SK-N-SH (cell line): ENCODE measurements at regions not wholly inside any gene's neighbourhood (a gene's known extent, or its start where the extent isn't known, plus 50 kb on each side); places are given as distances from the start of the nearest gene placed in this dataset.
"Not testable (repeated sequence)": the region's sequence is repeated elsewhere in the genome, so short reads cannot be mapped to it uniquely, and the experiment has no call there.

ENCODE experiments used
- CTCF ChIA-PET: fragments of 300-600, 350-600 bp; formaldehyde crosslinking; extraction: SDS; loops from one replicate; lab custom pipeline; 2021; lab: Yijun Ruan, JAX
- POLR2A ChIA-PET: fragments of 350-600 bp; sonication (Branson Sonifier 250); formaldehyde crosslinking; extraction: SDS; loops from one replicate; lab custom pipeline; 2020; ENCODE audit warnings: antibody characterized with exemption, inconsistent platforms; lab: Yijun Ruan, JAX
- DNase-seq: peaks from one replicate; pipeline ENCODE4 v3.0.0; 2012
- H2AFZ ChIP-seq: fragments of 200-600 bp; sonication (generic); 2 replicates; pipeline ENCODE4 v1.8.1; 2016; ENCODE audit warnings: antibody characterized with exemption, mild to moderate bottlenecking, low read depth
- H3F3A ChIP-seq: fragments of 200-600 bp; sonication (generic); replicated peaks from 2 replicates; pipeline ENCODE3; 2016; ENCODE audit warnings: antibody characterized with exemption, mild to moderate bottlenecking; ENCODE audit not compliant: insufficient read depth
- H3K27ac ChIP-seq, 2 experiments: fragments of 200-500 bp in 1 of 2; fragments of 200-600 bp in 1 of 2; sonication (Bioruptor generic) in 1 of 2; sonication (generic), shearing (Covaris generic) in 1 of 2; 2 replicates each; pipeline versions ENCODE4 v1.5.1 to v1.6.1; 2014 to 2016; ENCODE audit warnings: low read depth in 2 of 2, inconsistent platforms in 1 of 2, low read length in 1 of 2, mild to moderate bottlenecking in 1 of 2, mixed read lengths in 1 of 2
- H3K27me3 ChIP-seq: fragments of 200-600 bp; sonication (generic), shearing (Covaris generic); 2 replicates; pipeline ENCODE4 v1.6.1; 2016; ENCODE audit warnings: mixed run types; ENCODE audit not compliant: insufficient read depth
- H3K36me3 ChIP-seq, 2 experiments: fragments of 200-500 bp in 1 of 2; fragments of 200-600 bp in 1 of 2; sonication (Bioruptor generic) in 1 of 2; sonication (generic) in 1 of 2; replicated peaks in 1 of 2; 2 replicates each; pipeline versions ENCODE3 to v1.5.1; 2014 to 2016; ENCODE audit warnings: low read length in 1 of 2, mild to moderate bottlenecking in 1 of 2; ENCODE audit not compliant: insufficient read depth in 2 of 2, control insufficient read depth in 1 of 2
- H3K4me1 ChIP-seq, 2 experiments: fragments of 200-500 bp in 1 of 2; fragments of 200-600 bp in 1 of 2; sonication (Bioruptor generic) in 1 of 2; sonication (generic), shearing (Covaris generic) in 1 of 2; 2 replicates each; pipeline versions ENCODE4 v1.5.1 to v1.6.1; 2014 to 2016; ENCODE audit warnings: low read depth in 1 of 2, low read length in 1 of 2, mixed run types in 1 of 2; ENCODE audit not compliant: insufficient read depth in 2 of 2, control insufficient read depth in 1 of 2
- H3K4me2 ChIP-seq: fragments of 200-600 bp; sonication (generic), shearing (Covaris generic); 2 replicates; pipeline ENCODE4 v1.6.1; 2017; ENCODE audit warnings: mixed run types
- H3K4me3 ChIP-seq, 2 experiments: fragments of 200-500 bp in 1 of 2; fragments of 200-600 bp in 1 of 2; sonication (Bioruptor generic) in 1 of 2; sonication (generic), shearing (Covaris generic) in 1 of 2; 2 replicates each; pipeline versions ENCODE4 v1.5.1 to v1.8.1; 2014 to 2016; ENCODE audit warnings: low read depth in 2 of 2, inconsistent platforms in 1 of 2, low read length in 1 of 2, mild to moderate bottlenecking in 1 of 2, mixed read lengths in 1 of 2, moderate library complexity in 1 of 2
- H3K79me2 ChIP-seq: fragments of 200-600 bp; sonication (generic); 2 replicates; pipeline ENCODE4 v1.8.1; 2017; ENCODE audit warnings: mild to moderate bottlenecking; ENCODE audit not compliant: insufficient read depth
- H3K9ac ChIP-seq: fragments of 200-600 bp; sonication (generic); 2 replicates; pipeline ENCODE4 v1.6.1; 2017; ENCODE audit warnings: mixed run types
- H3K9me2 ChIP-seq: fragments of 200-600 bp; sonication (generic); 2 replicates; pipeline ENCODE4 v1.6.1; 2017; ENCODE audit warnings: mixed run types
- H3K9me3 ChIP-seq: fragments of 200-600 bp; sonication (generic); 2 replicates; pipeline ENCODE4 v1.6.1; 2017; ENCODE audit warnings: mixed run types, mild to moderate bottlenecking, moderate library complexity
- H4K20me1 ChIP-seq: fragments of 200-600 bp; sonication (generic); 2 replicates; pipeline ENCODE4 v1.6.1; 2017; ENCODE audit warnings: mild to moderate bottlenecking, mixed run types; ENCODE audit not compliant: insufficient read depth
- CHD2 ChIP-seq: fragments of 150-350 bp; IDR thresholded peaks from 2 replicates; pipeline ENCODE4 v1.6.1; 2018; ENCODE audit warnings: low read length; ENCODE audit not compliant: partially characterized antibody
- CTCF ChIP-seq: fragments of 200-600 bp; sonication (generic); IDR thresholded peaks from 2 replicates; pipeline ENCODE4 v1.6.1; 2017; ENCODE audit warnings: antibody characterized with exemption, mild to moderate bottlenecking, moderate library complexity
- EP300 ChIP-seq, 2 experiments: IDR thresholded peaks; 2 replicates each; pipeline versions ENCODE4 v1.4.0 to v1.6.1; 2012; ENCODE audit warnings: borderline replicate concordance in 1 of 2, low read depth in 1 of 2, low read length in 1 of 2
- EZH2phosphoT487 ChIP-seq: fragments of 200-600 bp; sonication (generic); IDR thresholded peaks from 2 replicates; pipeline ENCODE4 v1.6.1; 2017; ENCODE audit warnings: low read depth, mixed run types, mild to moderate bottlenecking, antibody characterized with exemption, moderate library complexity, borderline replicate concordance
- GABPA ChIP-seq: IDR thresholded peaks from 2 replicates; pipeline ENCODE4 v1.4.0; 2012; ENCODE audit warnings: low read depth, mild to moderate bottlenecking
- GATA2 ChIP-seq: sonication (generic); formaldehyde crosslinking; IDR thresholded peaks from 2 replicates; pipeline ENCODE4 v1.5.0; 2020; ENCODE audit warnings: mild to moderate bottlenecking, missing genetic modification reagents
- MAX ChIP-seq: IDR thresholded peaks from 2 replicates; pipeline ENCODE4 v1.4.0; 2012; ENCODE audit warnings: low read depth
- MEF2A ChIP-seq: IDR thresholded peaks from 2 replicates; pipeline ENCODE4 v1.4.0; 2012; ENCODE audit warnings: low read depth, borderline replicate concordance
- MXI1 ChIP-seq: IDR thresholded peaks from 2 replicates; pipeline ENCODE4 v1.6.1; 2012; ENCODE audit warnings: mild to moderate bottlenecking, low read depth, low read length, improper control_type of control experiment
- NFIC ChIP-seq: IDR thresholded peaks from 2 replicates; pipeline ENCODE4 v1.4.0; 2012; ENCODE audit warnings: borderline replicate concordance
- RFX5 ChIP-seq: IDR thresholded peaks from 2 replicates; pipeline ENCODE4 v1.6.1; 2012; ENCODE audit warnings: mild to moderate bottlenecking, improper control_type of control experiment, low read length
- RXRA ChIP-seq: IDR thresholded peaks from 2 replicates; pipeline ENCODE4 v1.4.0; 2012; ENCODE audit warnings: low read depth, mild to moderate bottlenecking, borderline replicate concordance
- TAF1 ChIP-seq: IDR thresholded peaks from 2 replicates; pipeline ENCODE4 v1.6.1; 2012; ENCODE audit warnings: low read depth, mild to moderate bottlenecking, low read length, moderate library complexity, borderline replicate concordance
- TCF12 ChIP-seq: IDR thresholded peaks from 2 replicates; pipeline ENCODE4 v1.4.0; 2012
- USF1 ChIP-seq: IDR thresholded peaks from 2 replicates; pipeline ENCODE4 v1.4.0; 2012; ENCODE audit warnings: low read depth, borderline replicate concordance
- YY1 ChIP-seq: IDR thresholded peaks from 2 replicates; pipeline ENCODE4 v1.4.0; 2012; ENCODE audit warnings: low read depth, mild to moderate bottlenecking
- WGBS: methylation state at CpG from one replicate; pipeline ENCODE4 v1.1.6; 2017; ENCODE audit warnings: low lambda C conversion rate; 5-methylcytosine and 5-hydroxymethylcytosine counted together

- H3K27me3 ChIP-seq, H3K79me2 ChIP-seq, H3K9ac ChIP-seq, H3K9me2 ChIP-seq, H4K20me1 ChIP-seq, H3K9me3 ChIP-seq, H2AFZ ChIP-seq, CTCF ChIA-PET, DNase-seq, H3K36me3 ChIP-seq, H3K4me1 ChIP-seq, POLR2A ChIA-PET, H3F3A ChIP-seq, H3K4me3 ChIP-seq, H3K27ac ChIP-seq, H3K4me2 ChIP-seq: not testable (repeated sequence)
- 71% methylated on average over 7 of the region's 7 CpGs for WGBS
These were observed 731.3 kb upstream of the GRAMD2B start for GRCh38 chr5:125691738-125692530.

- WGBS = 19% methylated on average over 4 of the region's 4 CpGs
- POLR2A ChIA-PET = interaction anchor here (0.8 to 1.2 kb wide), 3 partner anchors 211 to 285 kb away, joined by 3 to 5 read pairs (median 4); no protein-coding TSS in a partner anchor
- Histone ChIP-seq H3K79me2 (no peaks in the 10 kb centered on the region), H3K27ac (peak overlapping the region; percentile 65 to 97), H3K4me2 (peak overlapping the region; percentile 0; the same call in 1 of the 2 replicates), H3K9ac (no peak overlapping the region), H3K9me2 (no peaks in the 10 kb centered on the region), H3K4me3 (no peak overlapping the region), H3K27me3 (no peaks in the 10 kb centered on the region), H3F3A (peaks cover 14% of the 10 kb centered on the region), H2AFZ (no peak overlapping the region), H3K36me3 (no peaks in the 10 kb centered on the region), H4K20me1 (0 out of 2 replicates have a peak, but pooled peaks cover 4% of the 10 kb centered on the region), H3K4me1 (peaks cover 0 to 10% of the 10 kb centered on the region in 2 experiments; a peak in 2 of 4 replicates), H3K9me3 (no peaks in the 10 kb centered on the region)
- TF ChIP-seq USF1 (no peak), TCF12 (peak; percentile 77), NFIC (peak; percentile 47; the same call in 1 of the 2 replicates), MEF2A (peak; percentile 36; the same call in 1 of the 2 replicates), EP300 (IDR thresholded peaks at IDR 0.05; ENCODE audit: borderline replicate concordance in 1 of 2, low read depth in 1 of 2, low read length in 1 of 2) (peak in 1 of 2 experiments; percentile 31; a peak in 2 of 4 replicates)
- peak; percentile 31 for DNase-seq
- CTCF ChIA-PET = interaction anchor here (0.6 to 0.8 kb wide), 3 partner anchors 137 to 643 kb away, joined by 3 read pairs; no protein-coding TSS in a partner anchor
These were observed 727.1 kb upstream of the GRAMD2B start for GRCh38 chr5:125695996-125696655.

GRCh38 chr5:125696762-125697161 is 726.4 kb upstream of the GRAMD2B start:
- peak overlapping the region; percentile 65 to 97 for H3K27ac ChIP-seq
- CTCF ChIA-PET = interaction anchor here (0.7 kb wide), 1 partner anchor 642 kb away, joined by 3 read pairs; no protein-coding TSS in a partner anchor
- H4K20me1 ChIP-seq = 0 out of 2 replicates have a peak, but pooled peaks cover 4% of the 10 kb centered on the region
- no peak overlapping the region for H3K9ac ChIP-seq
- H3K9me2 ChIP-seq = no peaks in the 10 kb centered on the region
- no peaks in the 10 kb centered on the region for H3K27me3 ChIP-seq
- DNase-seq = peak; percentile 33
- H3K4me1 ChIP-seq = peaks cover 0 to 10% of the 10 kb centered on the region in 2 experiments; a peak in 2 of 4 replicates
- POLR2A ChIA-PET = interaction anchor here (0.8 to 1.2 kb wide), 3 partner anchors 212 to 286 kb away, joined by 3 to 5 read pairs (median 4); no protein-coding TSS in a partner anchor
- H2AFZ ChIP-seq = no peak overlapping the region
- H3K4me2 ChIP-seq = peak overlapping the region; percentile 0; the same call in 1 of the 2 replicates
- H3F3A ChIP-seq = peaks cover 14% of the 10 kb centered on the region
- H3K36me3 ChIP-seq = no peaks in the 10 kb centered on the region
- no peaks in the 10 kb centered on the region for H3K9me3 ChIP-seq
- whole genome bisulfite sequencing = 5% methylated on average over 2 of the region's 2 CpGs
- H3K4me3 ChIP-seq = no peak overlapping the region
- H3K79me2 ChIP-seq = no peaks in the 10 kb centered on the region
- TF ChIP-seq MEF2A (peak; percentile 64; the same call in 1 of the 2 replicates), RFX5 (no peak), EZH2phosphoT487 (no peak), MAX (peak; percentile 50; the same call in 1 of the 2 replicates), RXRA (peak; percentile 73), YY1 (no peak), GABPA (no peak), NFIC (peak; percentile 90; the same call in 1 of the 2 replicates), TAF1 (no peak), CTCF (no peak), CHD2 (peak; percentile 81), MXI1 (no peak), GATA2 (peak; percentile 81)
